Osteocyte (in vitro differentiated cells): ENCODE measurements at regions not wholly inside any gene's neighbourhood (a gene's known extent, or its start where the extent isn't known, plus 50 kb on each side); places are given as distances from the start of the nearest gene placed in this dataset.

Source experiments
- DNase-seq: peaks from one replicate; pipeline ENCODE4 v3.0.0; 2021; ENCODE audit warnings: mixed read lengths; ENCODE audit not compliant: unreplicated experiment; ENCODE audit errors: extremely low spot score
- H3K27ac Mint-ChIP-seq: one replicate; pipeline ENCODE4 v1.8.0; 2021; ENCODE audit warnings: mild to moderate bottlenecking, mixed read lengths; ENCODE audit not compliant: unreplicated experiment
- H3K27me3 Mint-ChIP-seq: one replicate; pipeline ENCODE4 v1.8.0; 2021; ENCODE audit warnings: mixed read lengths; ENCODE audit not compliant: unreplicated experiment
- H3K36me3 Mint-ChIP-seq: one replicate; pipeline ENCODE4 v1.8.0; 2021; ENCODE audit warnings: mixed read lengths; ENCODE audit not compliant: unreplicated experiment
- H3K4me1 Mint-ChIP-seq: one replicate; pipeline ENCODE4 v1.8.0; 2021; ENCODE audit warnings: mixed read lengths; ENCODE audit not compliant: unreplicated experiment
- H3K4me3 Mint-ChIP-seq: one replicate; pipeline ENCODE4 v1.8.0; 2021; ENCODE audit warnings: mild to moderate bottlenecking, moderate library complexity, mixed read lengths; ENCODE audit not compliant: unreplicated experiment
- H3K9me3 Mint-ChIP-seq: one replicate; pipeline ENCODE4 v1.8.0; 2021; ENCODE audit warnings: mixed read lengths; ENCODE audit not compliant: unreplicated experiment
- TF ChIP-seq, protein P1 (sequence below): fragments of 200-600 bp; sonication (generic); IDR thresholded peaks from 2 replicates; pipeline ENCODE4 v1.5.0; 2021; ENCODE audit warnings: antibody characterized with exemption, mild to moderate bottlenecking, moderate library complexity

DNA sequence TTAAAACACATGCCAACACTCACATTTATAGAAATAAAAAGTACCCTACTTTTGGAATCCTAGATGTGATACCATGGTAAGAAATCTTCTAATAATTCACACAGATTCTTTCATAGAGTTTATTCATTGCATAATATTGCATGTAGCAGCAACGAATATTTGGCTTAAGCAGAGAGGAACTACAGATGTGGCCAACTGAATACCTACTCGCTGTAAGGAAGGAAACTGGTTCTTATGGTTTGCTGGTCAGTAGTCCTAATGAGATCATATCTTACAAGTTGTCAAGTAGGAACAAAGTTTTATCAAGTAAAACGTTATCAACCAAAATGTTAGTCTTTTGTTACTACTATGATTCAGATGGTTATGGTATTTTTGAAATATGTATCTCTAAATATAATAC, 996.1 kb downstream of the PDHA2 start:
- peak overlapping the region; percentile 14 for H3K27ac Mint-ChIP-seq
- H3K36me3 Mint-ChIP-seq: no peaks in the 10 kb centered on the region
- TF ChIP-seq, protein P1, sequence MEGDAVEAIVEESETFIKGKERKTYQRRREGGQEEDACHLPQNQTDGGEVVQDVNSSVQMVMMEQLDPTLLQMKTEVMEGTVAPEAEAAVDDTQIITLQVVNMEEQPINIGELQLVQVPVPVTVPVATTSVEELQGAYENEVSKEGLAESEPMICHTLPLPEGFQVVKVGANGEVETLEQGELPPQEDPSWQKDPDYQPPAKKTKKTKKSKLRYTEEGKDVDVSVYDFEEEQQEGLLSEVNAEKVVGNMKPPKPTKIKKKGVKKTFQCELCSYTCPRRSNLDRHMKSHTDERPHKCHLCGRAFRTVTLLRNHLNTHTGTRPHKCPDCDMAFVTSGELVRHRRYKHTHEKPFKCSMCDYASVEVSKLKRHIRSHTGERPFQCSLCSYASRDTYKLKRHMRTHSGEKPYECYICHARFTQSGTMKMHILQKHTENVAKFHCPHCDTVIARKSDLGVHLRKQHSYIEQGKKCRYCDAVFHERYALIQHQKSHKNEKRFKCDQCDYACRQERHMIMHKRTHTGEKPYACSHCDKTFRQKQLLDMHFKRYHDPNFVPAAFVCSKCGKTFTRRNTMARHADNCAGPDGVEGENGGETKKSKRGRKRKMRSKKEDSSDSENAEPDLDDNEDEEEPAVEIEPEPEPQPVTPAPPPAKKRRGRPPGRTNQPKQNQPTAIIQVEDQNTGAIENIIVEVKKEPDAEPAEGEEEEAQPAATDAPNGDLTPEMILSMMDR: no peak
- no peak overlapping the region for H3K4me3 Mint-ChIP-seq
- H3K4me1 Mint-ChIP-seq: peaks cover 37% of the 10 kb centered on the region
- H3K27me3 Mint-ChIP-seq: no peaks in the 10 kb centered on the region
- DNase-seq: no peak
- H3K9me3 Mint-ChIP-seq: no peaks in the 10 kb centered on the region

DNA sequence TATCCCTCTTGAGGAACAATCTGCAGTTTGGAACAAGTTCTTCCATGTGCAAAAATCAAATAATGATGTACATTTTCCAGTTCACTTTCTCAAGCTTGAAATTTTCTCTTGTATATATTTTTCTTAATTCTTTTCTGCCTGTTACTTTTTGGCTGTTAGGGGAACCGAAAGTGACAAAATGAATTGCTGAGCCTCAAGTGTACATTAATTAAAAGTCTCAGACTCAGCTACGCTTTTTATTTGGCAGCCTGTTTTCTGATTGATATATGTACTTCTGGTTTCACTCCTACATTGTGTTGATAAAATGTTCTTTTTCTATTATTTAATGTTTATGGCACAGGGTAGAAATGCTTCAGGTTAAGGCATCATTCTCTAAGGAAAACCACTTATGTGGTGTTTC, 999.5 kb downstream of the PDHA2 start:
- Mint-ChIP-seq H3K36me3 (no peaks in the 10 kb centered on the region), H3K4me1 (peaks cover 20% of the 10 kb centered on the region), H3K4me3 (no peak overlapping the region), H3K27me3 (no peaks in the 10 kb centered on the region), H3K9me3 (no peaks in the 10 kb centered on the region), H3K27ac (no peak overlapping the region)
- TF ChIP-seq, protein P1: no peak
- DNase-seq: no peak

- peaks cover 12% of the 10 kb centered on the region for H3K4me1 Mint-ChIP-seq
- H3K4me3 Mint-ChIP-seq: no peak overlapping the region
These were observed 1001.9 kb downstream of the PDHA2 start for GRCh38 chr4:96841801-96842200.

DNA sequence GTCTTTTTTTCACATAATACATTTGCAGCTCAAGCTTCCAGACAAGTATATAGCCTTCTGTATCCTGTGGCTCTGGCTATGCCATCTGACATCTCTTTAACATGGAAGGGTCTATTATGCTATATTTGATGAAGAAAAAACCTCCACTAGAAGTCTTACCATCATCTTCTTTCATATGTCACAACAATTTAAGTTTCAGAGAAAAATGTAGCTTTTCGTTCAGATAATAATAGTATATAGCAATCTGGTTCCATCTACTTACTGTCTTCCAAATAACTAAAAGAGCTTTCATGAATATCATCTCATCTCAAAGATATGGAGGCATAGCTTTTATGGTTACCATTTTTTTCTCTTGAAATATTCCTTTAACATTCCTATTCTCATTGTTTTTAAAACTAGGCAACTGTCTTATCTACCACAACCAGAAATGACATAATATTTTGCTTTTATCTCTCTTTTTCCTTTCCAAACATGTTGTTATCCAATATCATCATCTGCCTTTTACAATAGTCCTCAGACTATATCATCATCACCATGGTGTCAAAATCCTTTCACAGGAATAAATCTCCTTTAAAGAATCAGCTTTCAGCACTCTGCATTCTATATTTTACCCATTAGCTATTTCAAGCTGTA, 1005.1 kb downstream of the PDHA2 start:
- TF ChIP-seq, protein P1: no peak
- H3K4me3 Mint-ChIP-seq: no peak overlapping the region
- H3K27me3 Mint-ChIP-seq: no peaks in the 10 kb centered on the region
- no peak for DNase-seq
- no peaks in the 10 kb centered on the region for H3K36me3 Mint-ChIP-seq
- H3K27ac Mint-ChIP-seq: no peak overlapping the region
- no peaks in the 10 kb centered on the region for H3K9me3 Mint-ChIP-seq
- H3K4me1 Mint-ChIP-seq: peaks cover 11% of the 10 kb centered on the region

More at GRCh38 chr4:96841801-96842200, 1001.9 kb downstream of the PDHA2 start:
- TF ChIP-seq, protein P1: no peak
- H3K9me3 Mint-ChIP-seq: no peaks in the 10 kb centered on the region
- DNase-seq: no peak
- H3K36me3 Mint-ChIP-seq: no peaks in the 10 kb centered on the region
- H3K27ac Mint-ChIP-seq: no peak overlapping the region
- H3K27me3 Mint-ChIP-seq: no peaks in the 10 kb centered on the region

DNA sequence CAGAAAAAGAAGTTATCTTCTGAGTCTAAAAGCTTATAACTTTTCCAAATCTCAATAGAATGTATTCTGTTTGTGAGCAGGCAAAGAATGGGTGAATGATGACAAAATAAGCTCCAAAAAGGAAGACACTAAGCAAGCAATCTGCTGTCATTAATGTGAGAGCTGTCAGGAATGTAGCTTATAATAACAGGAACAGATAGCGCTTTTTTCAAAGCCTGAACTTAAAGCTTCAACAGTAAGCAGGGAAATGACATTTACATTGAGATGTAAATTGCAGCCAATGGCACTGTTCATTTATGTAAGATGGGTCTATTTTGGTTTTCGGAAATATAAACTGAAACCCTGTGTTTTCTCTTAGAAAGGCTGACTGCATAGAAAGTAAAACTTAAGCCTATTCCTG, 1005.9 kb downstream of the PDHA2 start:
- H3K4me3 Mint-ChIP-seq: no peak overlapping the region
- no peaks in the 10 kb centered on the region for H3K9me3 Mint-ChIP-seq
- TF ChIP-seq, protein P1: no peak
- DNase-seq: no peak
- no peaks in the 10 kb centered on the region for H3K36me3 Mint-ChIP-seq
- no peaks in the 10 kb centered on the region for H3K27me3 Mint-ChIP-seq
- no peak overlapping the region for H3K27ac Mint-ChIP-seq
- H3K4me1 Mint-ChIP-seq: peaks cover 11% of the 10 kb centered on the region
